ENCODE measurements at regions not wholly inside any gene's neighbourhood (a gene's known extent, or its start where the extent isn't known, plus 50 kb on each side); places are given as distances from the start of the nearest gene placed in this dataset.

GRCh38 chr5:25891691-25892090 lies 1146.7 kb downstream of the CDH9 start:
- TF ChIP-seq CTCF (IDR thresholded peaks at IDR 0.05) (no peak), POLR2A (IDR thresholded peaks at IDR 0.05) (no peak)

All from suprapubic skin (tissue), 3 donors.